ENCODE measurements at regions not wholly inside any gene's neighbourhood (a gene's known extent, or its start where the extent isn't known, plus 50 kb on each side); places are given as distances from the start of the nearest gene placed in this dataset.
"Not testable (repeated sequence)": the region's sequence is repeated elsewhere in the genome, so short reads cannot be mapped to it uniquely, and the experiment has no call there.

DNA sequence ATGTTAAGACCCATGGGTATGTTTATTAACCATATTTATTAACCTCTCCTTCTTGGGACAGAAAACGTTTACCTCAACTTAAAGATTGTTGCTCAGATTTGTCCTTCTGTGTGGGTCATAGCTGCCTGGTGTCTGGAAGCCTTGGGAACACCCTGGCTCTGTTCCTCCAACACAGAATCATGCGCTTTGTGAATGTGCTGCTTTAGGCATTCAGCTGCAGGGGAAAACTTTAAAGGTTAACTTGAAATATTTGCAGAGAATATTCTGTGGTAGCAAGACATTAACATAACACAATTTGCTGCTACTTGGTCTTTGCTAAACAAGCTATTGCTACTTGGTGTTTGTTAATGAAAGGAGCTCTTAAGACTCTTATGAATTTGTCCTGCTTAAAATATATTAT lies 50.5 kb upstream of the THOC3 start:
- H3K9me3 Mint-ChIP-seq (ENCODE audit: insufficient read depth); H3K4me1 Mint-ChIP-seq (ENCODE audit: low read depth); DNase-seq; H3K27me3 Mint-ChIP-seq (ENCODE audit: low read depth); ATAC-seq; H3K27ac Mint-ChIP-seq; H3K4me3 Mint-ChIP-seq; H3K36me3 Mint-ChIP-seq (ENCODE audit: low read depth); CTCF ChIA-PET; POLR2A ChIA-PET: not testable (repeated sequence)

- H3K4me1 Mint-ChIP-seq (ENCODE audit: low read depth); H3K27me3 Mint-ChIP-seq (ENCODE audit: low read depth); H3K9me3 Mint-ChIP-seq (ENCODE audit: insufficient read depth); ATAC-seq; H3K36me3 Mint-ChIP-seq (ENCODE audit: low read depth); H3K4me3 Mint-ChIP-seq; DNase-seq; H3K27ac Mint-ChIP-seq; POLR2A ChIA-PET; CTCF ChIA-PET: not testable (repeated sequence)
Observed at GRCh38 chr5:176020852-176021251, 52.7 kb upstream of the THOC3 start.

GRCh38 chr5:176023535-176023934 lies 55.4 kb upstream of the THOC3 start:
- not testable (repeated sequence) for ATAC-seq, H3K27ac Mint-ChIP-seq, DNase-seq

DNA sequence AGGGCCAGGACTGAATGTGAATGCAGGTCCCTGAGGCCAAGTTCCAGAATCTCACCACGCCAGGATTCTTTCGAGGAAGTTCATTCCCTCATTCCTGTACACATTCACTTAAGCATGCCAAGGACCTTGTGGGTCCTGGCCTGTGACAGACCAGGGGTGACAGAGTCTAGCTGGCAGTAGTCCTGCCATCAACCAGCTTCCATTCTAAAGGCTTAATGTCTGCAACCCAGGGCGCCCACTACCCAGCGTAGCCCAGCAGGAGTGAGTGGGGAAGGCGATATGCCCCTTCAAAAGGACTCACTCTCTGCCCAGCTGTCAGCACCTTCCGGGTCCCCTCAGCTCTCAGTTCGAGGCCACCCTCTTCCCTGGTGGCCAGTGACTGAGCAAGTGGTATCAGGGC lies 61.3 kb upstream of the THOC3 start:
- H3K27me3 Mint-ChIP-seq (ENCODE audit: low read depth); H3K4me1 Mint-ChIP-seq (ENCODE audit: low read depth); H3K9me3 Mint-ChIP-seq (ENCODE audit: insufficient read depth); H3K27ac Mint-ChIP-seq; ATAC-seq; CTCF ChIA-PET; H3K36me3 Mint-ChIP-seq (ENCODE audit: low read depth); POLR2A ChIA-PET; H3K4me3 Mint-ChIP-seq: not testable (repeated sequence)
- DNase-seq: peak; percentile 10

More at GRCh38 chr5:176023535-176023934, 55.4 kb upstream of the THOC3 start:
- H3K36me3 Mint-ChIP-seq (ENCODE audit: low read depth); H3K4me1 Mint-ChIP-seq (ENCODE audit: low read depth); H3K27me3 Mint-ChIP-seq (ENCODE audit: low read depth); CTCF ChIA-PET; H3K4me3 Mint-ChIP-seq; POLR2A ChIA-PET; H3K9me3 Mint-ChIP-seq (ENCODE audit: insufficient read depth): not testable (repeated sequence)

GRCh38 chr5:176030361-176031117 lies 62.4 kb upstream of the THOC3 start:
- ATAC-seq: peak; percentile 40
- H3K27me3 Mint-ChIP-seq (ENCODE audit: low read depth): not testable (repeated sequence)

GRCh38 chr5:176031118-176031510 lies 63.0 kb upstream of the THOC3 start:
- H3K36me3 Mint-ChIP-seq (ENCODE audit: low read depth); H3K27me3 Mint-ChIP-seq (ENCODE audit: low read depth); H3K27ac Mint-ChIP-seq; H3K4me1 Mint-ChIP-seq (ENCODE audit: low read depth); DNase-seq; H3K9me3 Mint-ChIP-seq (ENCODE audit: insufficient read depth); CTCF ChIA-PET; POLR2A ChIA-PET; H3K4me3 Mint-ChIP-seq: not testable (repeated sequence)
- ATAC-seq: peak; percentile 45

More at GRCh38 chr5:176030361-176031117, 62.4 kb upstream of the THOC3 start:
- DNase-seq; CTCF ChIA-PET; H3K4me3 Mint-ChIP-seq; POLR2A ChIA-PET; H3K36me3 Mint-ChIP-seq (ENCODE audit: low read depth); H3K4me1 Mint-ChIP-seq (ENCODE audit: low read depth); H3K9me3 Mint-ChIP-seq (ENCODE audit: insufficient read depth); H3K27ac Mint-ChIP-seq: not testable (repeated sequence)

GRCh38 chr5:176033186-176033585 lies 65.1 kb upstream of the THOC3 start:
- POLR2A ChIA-PET; H3K9me3 Mint-ChIP-seq (ENCODE audit: insufficient read depth); CTCF ChIA-PET; H3K36me3 Mint-ChIP-seq (ENCODE audit: low read depth); H3K4me3 Mint-ChIP-seq; ATAC-seq; H3K27ac Mint-ChIP-seq; H3K27me3 Mint-ChIP-seq (ENCODE audit: low read depth): not testable (repeated sequence)
- DNase-seq: peak; percentile 21
- peaks cover 11% of the 10 kb centered on the region for H3K4me1 Mint-ChIP-seq (ENCODE audit: low read depth)

DNA sequence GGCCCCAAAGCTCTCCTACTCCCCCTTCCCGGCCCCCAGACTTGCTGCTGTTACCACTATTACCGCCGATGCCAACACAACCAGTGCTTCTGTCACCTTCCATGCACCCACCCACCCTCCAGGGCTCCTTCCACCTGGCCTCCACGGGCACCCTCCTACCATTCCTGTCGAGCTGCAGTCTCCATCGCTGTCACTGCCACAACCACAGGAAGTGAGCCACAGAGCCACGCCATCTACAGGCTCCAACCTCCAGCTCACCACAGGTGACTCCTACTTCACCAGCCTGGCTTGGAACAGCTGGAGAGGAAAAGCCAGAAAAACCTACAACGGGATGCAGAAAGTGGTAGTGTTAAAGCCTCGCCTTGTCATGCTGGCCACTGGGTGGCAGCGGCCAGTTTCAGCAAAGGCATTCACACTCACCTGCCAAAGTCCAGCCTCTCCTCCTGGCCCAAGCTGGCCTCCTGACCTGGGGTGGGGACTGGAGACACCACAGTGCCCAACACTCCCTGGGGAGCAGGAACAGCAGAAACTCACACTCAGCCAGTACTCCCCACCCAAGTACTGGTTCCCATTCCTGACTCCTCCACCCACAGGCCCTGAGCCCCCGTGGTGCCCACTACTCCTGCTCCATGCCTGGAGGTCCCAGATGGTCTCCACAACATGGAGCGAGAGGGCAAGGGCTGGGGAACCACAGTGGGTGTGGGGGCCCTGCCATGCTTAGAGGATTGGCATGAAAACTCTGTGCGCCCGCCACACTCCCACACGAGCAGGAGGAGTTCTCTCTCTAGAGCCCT lies 66.5 kb upstream of the THOC3 start:
- DNase-seq; H3K9me3 Mint-ChIP-seq (ENCODE audit: insufficient read depth); H3K36me3 Mint-ChIP-seq (ENCODE audit: low read depth); POLR2A ChIA-PET; ATAC-seq; H3K27me3 Mint-ChIP-seq (ENCODE audit: low read depth); CTCF ChIA-PET; H3K4me3 Mint-ChIP-seq: not testable (repeated sequence)
- Mint-ChIP-seq H3K27ac (peak overlapping the region; percentile 30), H3K4me1 (ENCODE audit: low read depth) (peaks cover 14% of the 10 kb centered on the region)

GRCh38 chr5:176035201-176035530 lies 67.1 kb upstream of the THOC3 start:
- CTCF ChIA-PET; H3K9me3 Mint-ChIP-seq (ENCODE audit: insufficient read depth); ATAC-seq; H3K36me3 Mint-ChIP-seq (ENCODE audit: low read depth); H3K4me3 Mint-ChIP-seq; POLR2A ChIA-PET; H3K27me3 Mint-ChIP-seq (ENCODE audit: low read depth); DNase-seq: not testable (repeated sequence)
- peaks cover 14% of the 10 kb centered on the region for H3K4me1 Mint-ChIP-seq (ENCODE audit: low read depth)
- peak overlapping the region; percentile 30 for H3K27ac Mint-ChIP-seq

DNA sequence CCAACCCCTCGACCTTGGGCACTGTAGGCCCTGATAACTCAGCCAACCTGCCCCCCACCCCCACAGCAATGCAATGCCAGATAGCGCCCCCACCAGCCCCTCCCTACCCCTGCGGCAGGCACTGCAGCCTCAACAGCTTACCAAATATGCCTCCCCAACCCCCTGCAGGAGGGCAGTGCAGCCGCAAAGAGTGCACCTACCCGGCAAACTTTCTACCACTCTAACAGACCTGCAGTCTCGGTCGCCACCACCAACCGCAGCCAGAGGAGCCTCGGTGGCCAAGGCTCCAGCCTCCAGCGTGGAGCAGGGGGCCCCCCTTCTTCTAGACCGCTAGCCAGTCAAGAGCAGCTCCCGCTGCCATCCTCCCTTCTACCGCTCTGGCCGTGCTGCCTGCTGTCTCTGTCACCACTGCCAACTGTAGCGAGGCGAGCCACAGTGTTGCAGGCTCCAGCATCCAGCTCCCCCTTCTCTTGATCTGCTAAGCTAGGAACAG lies 67.7 kb upstream of the THOC3 start:
- DNase-seq; CTCF ChIA-PET; POLR2A ChIA-PET; H3K36me3 Mint-ChIP-seq (ENCODE audit: low read depth); H3K27me3 Mint-ChIP-seq (ENCODE audit: low read depth); H3K4me3 Mint-ChIP-seq; H3K9me3 Mint-ChIP-seq (ENCODE audit: insufficient read depth); ATAC-seq: not testable (repeated sequence)
- Mint-ChIP-seq H3K27ac (peak overlapping the region; percentile 48), H3K4me1 (ENCODE audit: low read depth) (peaks cover 14% of the 10 kb centered on the region)

DNA sequence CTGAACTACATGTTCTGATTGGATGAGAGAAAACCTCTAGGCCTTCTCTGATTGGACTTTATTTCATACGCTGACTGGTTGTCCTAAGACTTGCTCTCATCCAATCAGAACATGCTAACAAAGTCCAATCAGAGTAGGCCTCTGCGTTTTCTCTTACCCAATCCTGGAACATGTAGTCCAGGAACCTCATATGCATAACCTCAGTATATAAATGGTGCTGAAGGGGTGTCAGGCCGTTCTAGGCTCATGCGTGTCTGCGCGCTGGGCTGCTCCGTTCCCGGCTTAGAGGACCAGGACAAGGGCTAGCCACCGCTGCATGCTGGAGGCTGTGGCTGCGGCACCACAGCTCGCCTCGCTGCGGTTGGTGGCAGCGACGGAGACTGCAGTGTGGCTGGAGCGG lies 68.3 kb upstream of the THOC3 start:
- H3K9me3 Mint-ChIP-seq (ENCODE audit: insufficient read depth); CTCF ChIA-PET; POLR2A ChIA-PET; H3K4me3 Mint-ChIP-seq; H3K36me3 Mint-ChIP-seq (ENCODE audit: low read depth); ATAC-seq; DNase-seq; H3K27me3 Mint-ChIP-seq (ENCODE audit: low read depth): not testable (repeated sequence)
- Mint-ChIP-seq H3K27ac (peak overlapping the region; percentile 48), H3K4me1 (ENCODE audit: low read depth) (peaks cover 14% of the 10 kb centered on the region)

DNA sequence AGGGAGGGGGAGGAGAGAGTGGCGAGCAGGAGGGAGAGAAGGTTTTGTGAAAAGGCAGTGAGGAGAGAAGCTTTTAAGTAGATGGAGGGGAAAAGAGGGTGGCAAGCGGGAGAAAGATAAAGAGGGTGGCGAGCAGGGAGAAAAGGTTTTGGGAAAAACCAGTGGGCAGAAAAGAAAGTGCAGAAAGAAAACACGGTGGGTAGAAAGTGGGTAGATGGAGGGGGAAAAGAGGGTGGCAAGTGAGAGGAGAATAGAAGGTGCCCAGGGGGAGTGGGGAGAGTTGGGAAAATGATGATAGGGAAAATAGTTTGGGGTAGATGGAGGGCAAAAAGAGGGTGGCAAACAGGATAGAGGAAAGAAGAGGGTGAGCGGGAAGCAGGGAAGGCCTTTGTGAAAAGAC lies 69.1 kb upstream of the THOC3 start:
- H3K4me3 Mint-ChIP-seq; H3K36me3 Mint-ChIP-seq (ENCODE audit: low read depth); H3K27ac Mint-ChIP-seq; ATAC-seq; H3K27me3 Mint-ChIP-seq (ENCODE audit: low read depth); CTCF ChIA-PET; POLR2A ChIA-PET; H3K9me3 Mint-ChIP-seq (ENCODE audit: insufficient read depth); DNase-seq: not testable (repeated sequence)
- peaks cover 21% of the 10 kb centered on the region for H3K4me1 Mint-ChIP-seq (ENCODE audit: low read depth)
